ENCODE measurements at regions not wholly inside any gene's neighbourhood (a gene's known extent, or its start where the extent isn't known, plus 50 kb on each side); places are given as distances from the start of the nearest gene placed in this dataset.
"Not testable (repeated sequence)": the region's sequence is repeated elsewhere in the genome, so short reads cannot be mapped to it uniquely, and the experiment has no call there.

- not testable (repeated sequence) for DNase-seq (ENCODE audit: low spot score)
Observed at GRCh38 chr9:62833323-62834200, 1643.7 kb downstream of the SPATA31A7 start.

- not testable (repeated sequence) for DNase-seq (ENCODE audit: low spot score)
Observed at GRCh38 chr9:62837254-62837911, 1647.5 kb downstream of the SPATA31A7 start.

DNA sequence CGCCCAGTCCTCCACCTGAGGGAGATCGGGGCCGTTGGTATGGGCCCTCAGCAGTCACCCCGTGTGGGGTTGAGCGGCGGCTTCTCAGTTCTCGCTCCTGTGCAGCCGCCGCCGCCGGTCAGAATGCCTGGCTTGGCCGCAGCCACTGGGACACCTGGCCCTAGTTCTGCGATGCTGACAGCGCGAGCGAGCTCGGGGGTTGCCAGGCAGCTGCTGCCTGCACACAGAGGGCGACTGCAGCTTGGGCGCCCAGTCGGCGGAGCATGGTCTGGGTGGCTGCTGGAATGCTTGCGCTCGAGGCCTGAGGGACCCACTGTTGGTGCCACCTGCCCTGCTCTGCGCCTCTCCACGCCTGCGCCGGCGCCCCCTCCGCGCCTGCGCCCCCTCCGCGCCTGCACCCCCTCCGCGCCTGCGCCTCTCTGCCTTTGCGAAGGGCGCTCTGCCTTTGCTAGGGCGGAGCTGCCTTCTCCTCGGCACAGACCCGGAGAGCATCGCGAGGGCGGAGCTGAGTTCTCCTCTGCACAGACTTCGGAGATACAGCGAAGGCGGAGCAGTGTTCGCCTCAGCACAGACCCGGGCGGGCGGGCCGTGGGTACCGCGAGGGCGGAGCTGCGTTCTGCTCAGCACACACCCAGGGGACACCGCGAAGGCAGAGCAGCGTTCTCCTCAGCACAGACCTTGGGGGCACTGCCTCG is 1648.3 kb downstream of the SPATA31A7 start:
- DNase-seq (ENCODE audit: low spot score): peak; percentile 88

- not testable (repeated sequence) for DNase-seq (ENCODE audit: low spot score)
Observed at GRCh38 chr9:62839168-62839567, 1649.3 kb downstream of the SPATA31A7 start.

GRCh38 chr9:62843145-62843544 is 1653.3 kb downstream of the SPATA31A7 start:
- not testable (repeated sequence) for DNase-seq (ENCODE audit: low spot score)

- DNase-seq (ENCODE audit: low spot score): not testable (repeated sequence)
Observed at GRCh38 chr9:62843706-62844290, 1654.0 kb downstream of the SPATA31A7 start.

DNA sequence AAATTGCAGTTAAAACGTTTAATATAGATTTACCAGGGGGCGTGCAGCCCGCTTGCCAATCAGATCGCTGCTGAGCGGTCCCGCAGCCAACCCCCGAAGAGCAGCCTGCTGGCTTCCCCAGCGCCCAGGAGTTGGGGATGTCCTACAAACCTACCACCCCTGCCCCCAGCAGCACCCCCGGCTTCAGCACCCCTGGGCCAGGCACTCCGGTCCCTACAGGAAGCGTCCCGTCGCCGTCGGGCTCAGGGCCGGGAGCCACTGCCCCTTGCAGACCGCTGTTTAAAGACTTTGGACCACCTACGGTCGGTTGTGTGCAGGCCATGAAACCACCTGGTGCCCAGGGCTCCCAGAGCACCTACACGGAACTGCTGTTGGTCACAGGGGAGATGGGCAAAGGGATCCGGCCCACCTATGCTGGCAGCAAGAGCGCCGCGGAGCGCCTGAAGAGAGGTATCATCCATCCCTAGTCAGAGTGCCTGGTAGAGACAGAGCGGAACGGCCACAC is 1654.9 kb downstream of the SPATA31A7 start:
- not testable (repeated sequence) for DNase-seq (ENCODE audit: low spot score)

DNA sequence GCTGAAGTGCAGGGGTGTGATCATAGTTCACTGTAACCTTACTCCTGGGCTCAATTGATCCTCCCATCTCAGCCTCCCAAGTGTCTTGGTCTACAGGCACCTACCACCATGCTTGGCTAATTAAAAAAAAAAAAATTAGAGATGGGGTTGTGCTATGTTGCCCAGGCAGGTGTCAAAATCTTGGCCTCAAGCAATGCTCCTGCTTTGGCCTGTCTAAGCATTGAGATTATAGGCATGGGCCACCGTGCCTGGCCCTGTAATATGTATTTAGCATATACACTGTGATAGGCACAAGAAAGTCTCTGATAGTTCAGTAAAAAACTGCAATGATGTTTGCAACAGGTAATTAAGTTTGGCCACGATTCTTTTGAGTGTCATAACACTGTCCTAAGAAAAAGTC is 1658.4 kb downstream of the SPATA31A7 start:
- DNase-seq (ENCODE audit: low spot score): not testable (repeated sequence)

- not testable (repeated sequence) for DNase-seq (ENCODE audit: low spot score)
Observed at GRCh38 chr9:62849991-62850390, 1660.2 kb downstream of the SPATA31A7 start.

DNA sequence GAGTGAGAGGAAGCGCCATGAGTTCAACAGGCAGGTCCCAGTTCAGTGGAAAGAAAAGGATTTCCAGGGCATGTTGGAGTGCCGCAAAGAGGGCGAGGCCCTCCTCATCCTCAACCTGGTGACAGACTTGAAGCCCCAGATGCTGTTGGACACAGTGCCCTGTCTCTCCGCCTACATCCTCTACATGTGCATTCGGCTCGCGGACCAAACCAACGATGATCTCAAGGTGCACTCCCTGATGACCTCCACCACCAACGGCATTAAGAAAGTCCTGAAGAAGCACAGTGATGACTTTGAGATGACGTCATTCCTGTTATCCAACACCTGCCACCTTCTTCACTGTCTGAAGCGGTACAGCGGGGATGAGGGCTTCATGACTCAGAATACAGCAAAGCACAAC is 1667.4 kb downstream of the SPATA31A7 start:
- not testable (repeated sequence) for DNase-seq (ENCODE audit: low spot score)

DNA sequence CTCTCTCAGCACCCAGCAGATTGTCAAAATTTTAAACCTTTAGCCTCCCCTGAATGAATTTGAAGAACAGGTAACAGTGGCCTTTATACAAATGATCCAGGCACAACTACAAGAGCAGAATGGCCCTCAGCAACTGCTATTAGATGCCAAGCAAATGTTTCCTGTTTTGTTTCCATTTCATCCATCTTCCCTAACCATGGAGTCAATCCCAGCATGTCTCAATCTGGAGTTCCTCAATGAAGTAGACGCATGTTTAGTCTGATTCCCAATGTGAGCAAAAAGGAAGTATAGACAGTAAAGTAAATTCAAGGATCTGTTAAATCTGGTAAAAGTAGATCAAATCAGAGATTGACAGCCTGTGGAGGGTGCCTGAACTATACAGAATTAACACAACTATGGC is 1668.4 kb downstream of the SPATA31A7 start:
- DNase-seq (ENCODE audit: low spot score): not testable (repeated sequence)

GRCh38 chr9:62860939-62861860 is 1671.4 kb downstream of the SPATA31A7 start:
- not testable (repeated sequence) for DNase-seq (ENCODE audit: low spot score)

GRCh38 chr9:62862180-62862579 is 1672.3 kb downstream of the SPATA31A7 start:
- DNase-seq (ENCODE audit: low spot score): not testable (repeated sequence)

- not testable (repeated sequence) for DNase-seq (ENCODE audit: low spot score)
Observed at GRCh38 chr9:62863319-62863718, 1673.5 kb downstream of the SPATA31A7 start.

GRCh38 chr9:62863867-62864266 is 1674.0 kb downstream of the SPATA31A7 start:
- DNase-seq (ENCODE audit: low spot score): not testable (repeated sequence)

DNA sequence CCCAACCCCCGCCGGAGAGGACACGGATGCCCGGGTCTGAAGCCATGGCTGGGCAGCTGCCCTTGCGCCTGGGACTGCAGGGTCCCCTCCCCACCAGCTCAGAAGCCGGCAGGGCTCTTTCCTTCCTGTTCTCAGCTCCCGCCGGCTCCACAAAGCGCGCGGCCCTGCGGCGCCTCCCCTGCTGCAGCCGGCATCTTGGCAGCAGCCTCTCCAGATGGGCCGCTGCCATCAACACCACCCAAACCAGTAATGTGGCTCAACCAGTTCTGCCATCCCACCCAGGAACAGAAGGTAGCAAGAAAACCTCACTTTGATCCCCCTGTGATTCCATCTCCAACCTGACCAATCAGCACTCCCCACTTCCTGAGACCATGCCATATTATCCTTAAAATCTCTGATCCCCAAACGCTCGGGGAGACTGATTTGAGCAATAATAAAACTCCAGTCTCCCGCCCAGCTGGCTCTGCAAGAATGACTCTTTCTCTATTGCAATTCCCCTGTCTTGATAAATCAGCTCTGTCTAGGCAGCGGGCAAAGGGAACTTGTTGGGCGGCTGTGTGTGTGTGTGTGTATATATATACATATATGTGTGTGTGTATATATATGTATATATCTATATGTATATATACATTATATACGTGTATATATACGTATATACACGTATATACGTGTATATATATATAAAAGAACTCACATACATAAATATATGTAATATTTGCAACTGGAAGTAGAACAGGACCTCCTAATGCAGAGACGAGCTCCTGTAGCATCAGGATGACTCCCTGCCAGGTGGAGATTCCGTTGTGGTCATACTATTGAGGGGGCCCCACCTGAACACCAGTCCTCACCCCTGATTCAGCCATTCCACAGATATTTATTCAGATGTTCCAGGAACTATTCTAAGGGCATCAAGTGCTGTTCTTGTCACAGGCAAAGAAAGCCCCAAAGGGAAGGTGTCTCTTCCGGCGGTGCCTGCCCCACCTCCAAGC is 1674.9 kb downstream of the SPATA31A7 start:
- DNase-seq (ENCODE audit: low spot score): not testable (repeated sequence)

- not testable (repeated sequence) for DNase-seq (ENCODE audit: low spot score)
Observed at GRCh38 chr9:62869061-62869460, 1679.2 kb downstream of the SPATA31A7 start.

- DNase-seq (ENCODE audit: low spot score): not testable (repeated sequence)
Observed at GRCh38 chr9:62871765-62872164, 1681.9 kb downstream of the SPATA31A7 start.

GRCh38 chr9:62874213-62874612 is 1684.4 kb downstream of the SPATA31A7 start:
- DNase-seq (ENCODE audit: low spot score): not testable (repeated sequence)

All from A172 (cell line).